ENCODE measurements at regions not wholly inside any gene's neighbourhood (a gene's known extent, or its start where the extent isn't known, plus 50 kb on each side); places are given as distances from the start of the nearest gene placed in this dataset.
"Not testable (repeated sequence)": the region's sequence is repeated elsewhere in the genome, so short reads cannot be mapped to it uniquely, and the experiment has no call there.

- not testable (repeated sequence) for DNase-seq (ENCODE audit: low spot score)
These were observed 53.9 kb upstream of the TUSC1 start for GRCh38 chr9:25731895-25732794.
